ENCODE measurements at regions not wholly inside any gene's neighbourhood (a gene's known extent, or its start where the extent isn't known, plus 50 kb on each side); places are given as distances from the start of the nearest gene placed in this dataset.

- TF ChIP-seq CTCF (IDR thresholded peaks at IDR 0.05; ENCODE audit: low read length) (no peak), EZH2 (optimal IDR thresholded peaks at IDR 0.05; ENCODE audit: low read depth, low read length) (no peak), EZH2phosphoT487 (IDR thresholded peaks at IDR 0.05; ENCODE audit: low read length) (no peak)
- H3K9me2 ChIP-seq (replicated peaks; ENCODE audit: insufficient read depth, low read length): no peaks in the 10 kb centered on the region
- H3F3A ChIP-seq (ENCODE audit: insufficient read depth, low read length): no peaks in the 10 kb centered on the region
- H2AFZ ChIP-seq (ENCODE audit: low read length): no peak overlapping the region
- H3K27ac ChIP-seq (ENCODE audit: low read length): no peak overlapping the region
- H3K36me3 ChIP-seq (replicated peaks; ENCODE audit: insufficient read depth, low read length): no peaks in the 10 kb centered on the region
- no peaks in the 10 kb centered on the region for H3K9me3 ChIP-seq (replicated peaks; ENCODE audit: insufficient read depth, low read length)
- no peak for DNase-seq
- no peak overlapping the region for H3K9ac ChIP-seq (ENCODE audit: low read length)
- H3K4me2 ChIP-seq (ENCODE audit: low read depth, low read length): no peak overlapping the region
- no peak overlapping the region for H3K4me3 ChIP-seq (ENCODE audit: low read length)
- no peaks in the 10 kb centered on the region for H4K20me1 ChIP-seq (ENCODE audit: insufficient read depth, low read length)
- no peaks in the 10 kb centered on the region for H3K79me2 ChIP-seq (ENCODE audit: low read length)
- H3K27me3 ChIP-seq (replicated peaks; ENCODE audit: insufficient read depth, low read length): no peaks in the 10 kb centered on the region
- no peaks in the 10 kb centered on the region for H3K4me1 ChIP-seq (ENCODE audit: low read length)
Observed at GRCh38 chrX:150159537-150159936, 203.6 kb upstream of the MAMLD1 start.

GRCh38 chrX:150160656-150161055 lies 202.5 kb upstream of the MAMLD1 start:
- Histone ChIP-seq H3K79me2 (ENCODE audit: low read length) (no peaks in the 10 kb centered on the region), H3K9me3 (replicated peaks; ENCODE audit: insufficient read depth, low read length) (no peaks in the 10 kb centered on the region), H3K27me3 (replicated peaks; ENCODE audit: insufficient read depth, low read length) (no peaks in the 10 kb centered on the region), H3K4me1 (ENCODE audit: low read length) (no peaks in the 10 kb centered on the region), H3K27ac (ENCODE audit: low read length) (no peak overlapping the region), H3K36me3 (replicated peaks; ENCODE audit: insufficient read depth, low read length) (no peaks in the 10 kb centered on the region), H3F3A (ENCODE audit: insufficient read depth, low read length) (no peaks in the 10 kb centered on the region), H3K9me2 (replicated peaks; ENCODE audit: insufficient read depth, low read length) (no peaks in the 10 kb centered on the region), H4K20me1 (ENCODE audit: insufficient read depth, low read length) (no peaks in the 10 kb centered on the region), H2AFZ (ENCODE audit: low read length) (no peak overlapping the region), H3K9ac (ENCODE audit: low read length) (no peak overlapping the region), H3K4me3 (ENCODE audit: low read length) (no peak overlapping the region), H3K4me2 (ENCODE audit: low read depth, low read length) (no peak overlapping the region)
- TF ChIP-seq EZH2phosphoT487 (IDR thresholded peaks at IDR 0.05; ENCODE audit: low read length) (no peak), CTCF (IDR thresholded peaks at IDR 0.05; ENCODE audit: low read length) (no peak), EZH2 (optimal IDR thresholded peaks at IDR 0.05; ENCODE audit: low read depth, low read length) (no peak)
- DNase-seq: no peak

DNA sequence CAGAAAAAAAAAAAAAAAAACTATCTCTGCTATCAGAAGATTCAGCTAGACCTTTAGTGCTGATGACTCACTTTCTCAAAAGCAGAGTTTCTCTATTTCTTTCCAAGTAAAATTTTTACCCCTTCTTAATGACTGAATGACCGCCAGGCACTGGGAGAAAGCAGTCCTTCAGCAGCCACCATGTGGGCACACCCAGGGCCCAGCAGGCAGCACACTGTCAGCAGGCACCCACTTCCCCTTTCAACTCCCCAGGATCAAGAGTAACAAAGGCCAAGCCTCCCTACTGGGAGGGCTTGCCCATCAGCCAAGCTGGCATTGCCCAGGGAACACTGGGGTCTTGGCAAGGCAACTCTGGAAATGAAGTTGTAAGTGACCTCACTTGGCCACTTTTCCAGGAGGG lies 201.9 kb upstream of the MAMLD1 start:
- H3K9me2 ChIP-seq (replicated peaks; ENCODE audit: insufficient read depth, low read length): no peaks in the 10 kb centered on the region
- H3F3A ChIP-seq (ENCODE audit: insufficient read depth, low read length): no peaks in the 10 kb centered on the region
- no peak overlapping the region for H3K9ac ChIP-seq (ENCODE audit: low read length)
- no peaks in the 10 kb centered on the region for H3K9me3 ChIP-seq (replicated peaks; ENCODE audit: insufficient read depth, low read length)
- no peak overlapping the region for H3K27ac ChIP-seq (ENCODE audit: low read length)
- no peak overlapping the region for H3K4me3 ChIP-seq (ENCODE audit: low read length)
- DNase-seq: no peak
- H2AFZ ChIP-seq (ENCODE audit: low read length): no peak overlapping the region
- no peaks in the 10 kb centered on the region for H4K20me1 ChIP-seq (ENCODE audit: insufficient read depth, low read length)
- H3K36me3 ChIP-seq (replicated peaks; ENCODE audit: insufficient read depth, low read length): no peaks in the 10 kb centered on the region
- TF ChIP-seq CTCF (IDR thresholded peaks at IDR 0.05; ENCODE audit: low read length) (no peak), EZH2phosphoT487 (IDR thresholded peaks at IDR 0.05; ENCODE audit: low read length) (no peak), EZH2 (optimal IDR thresholded peaks at IDR 0.05; ENCODE audit: low read depth, low read length) (no peak)
- H3K4me2 ChIP-seq (ENCODE audit: low read depth, low read length): no peak overlapping the region
- no peaks in the 10 kb centered on the region for H3K27me3 ChIP-seq (replicated peaks; ENCODE audit: insufficient read depth, low read length)
- no peaks in the 10 kb centered on the region for H3K4me1 ChIP-seq (ENCODE audit: low read length)
- H3K79me2 ChIP-seq (ENCODE audit: low read length): no peaks in the 10 kb centered on the region

Measured in MM.1S (cell line).